Activated CD4-positive, alpha-beta memory T cell treated with anti-CD3 and anti-CD28 coated beads, Interleukin-2, amount 10 ng/mL, durations not matched to agents 7 days and 5 days (primary cell): ENCODE measurements at regions not wholly inside any gene's neighbourhood (a gene's known extent, or its start where the extent isn't known, plus 50 kb on each side); places are given as distances from the start of the nearest gene placed in this dataset.

Experiments used
- CTCF ChIA-PET: fragments of 350-600 bp; sonication (Branson Sonifier 250); formaldehyde crosslinking; loops from one replicate; lab custom pipeline; 2021; ENCODE audit warnings: antibody characterized with exemption, inconsistent platforms; lab: Charles Lee
- POLR2A ChIA-PET: fragments of 350-600 bp; sonication (Branson Sonifier 250); formaldehyde crosslinking; loops from one replicate; lab custom pipeline; 2021; ENCODE audit warnings: antibody characterized with exemption; lab: Charles Lee
- DNase-seq: peaks from one replicate; pipeline ENCODE4 v3.0.0-alpha.2; 2020
- H3K27ac Mint-ChIP-seq: one replicate; pipeline ENCODE4 v1.8.0; 2021; ENCODE audit warnings: mild to moderate bottlenecking, mixed read lengths
- H3K27me3 Mint-ChIP-seq: one replicate; pipeline ENCODE4 v1.8.0; 2021; ENCODE audit warnings: mixed read lengths
- H3K36me3 Mint-ChIP-seq: one replicate; pipeline ENCODE4 v1.8.0; 2021; ENCODE audit warnings: low read depth, mixed read lengths
- H3K4me1 Mint-ChIP-seq: one replicate; pipeline ENCODE4 v1.8.0; 2021; ENCODE audit warnings: mixed read lengths
- H3K4me3 Mint-ChIP-seq: one replicate; pipeline ENCODE4 v1.8.0; 2021; ENCODE audit warnings: mild to moderate bottlenecking, mixed read lengths
- H3K9me3 Mint-ChIP-seq: one replicate; pipeline ENCODE4 v1.8.0; 2021; ENCODE audit warnings: mixed read lengths

DNA sequence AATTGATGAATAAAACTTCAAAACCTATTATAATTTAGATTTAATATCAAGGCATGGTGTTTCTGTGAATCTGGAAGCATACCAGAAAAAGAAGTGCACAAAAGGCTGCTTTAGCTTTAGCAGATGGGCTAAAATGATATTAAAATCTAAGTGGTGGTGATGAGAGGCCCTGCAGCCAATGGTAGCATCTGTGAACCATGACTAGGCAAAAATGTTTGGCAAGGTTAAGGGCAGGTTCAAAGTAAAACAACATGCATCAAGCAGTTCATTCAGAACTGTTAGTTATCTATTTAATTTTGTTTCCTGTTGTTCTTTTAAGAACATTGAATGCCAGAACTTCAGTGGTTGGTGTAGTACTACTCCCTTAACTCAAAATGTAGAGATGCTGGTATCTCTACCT lies 1736.9 kb upstream of the CELF4 start:
- ChIA-PET POLR2A (no interaction called here), CTCF (no interaction called here)
- no peaks in the 10 kb centered on the region for H3K36me3 Mint-ChIP-seq
- no peak overlapping the region for H3K27ac Mint-ChIP-seq
- H3K4me3 Mint-ChIP-seq = no peak overlapping the region
- no peaks in the 10 kb centered on the region for H3K9me3 Mint-ChIP-seq
- H3K4me1 Mint-ChIP-seq = no peaks in the 10 kb centered on the region
- H3K27me3 Mint-ChIP-seq = no peaks in the 10 kb centered on the region
- DNase-seq = no peak

- ChIA-PET CTCF (no interaction called here), POLR2A (no interaction called here)
- no peaks in the 10 kb centered on the region for H3K27me3 Mint-ChIP-seq
- H3K4me1 Mint-ChIP-seq = no peaks in the 10 kb centered on the region
- no peaks in the 10 kb centered on the region for H3K36me3 Mint-ChIP-seq
- no peak for DNase-seq
- no peak overlapping the region for H3K4me3 Mint-ChIP-seq
- H3K27ac Mint-ChIP-seq = no peak overlapping the region
- H3K9me3 Mint-ChIP-seq = peaks cover 7% of the 10 kb centered on the region
Observed at GRCh38 chr18:39299152-39299551, 1733.6 kb upstream of the CELF4 start.

- H3K27me3 Mint-ChIP-seq = no peaks in the 10 kb centered on the region
- H3K4me3 Mint-ChIP-seq = no peak overlapping the region
- ChIA-PET POLR2A (no interaction called here), CTCF (no interaction called here)
- no peak for DNase-seq
- H3K36me3 Mint-ChIP-seq = no peaks in the 10 kb centered on the region
- no peaks in the 10 kb centered on the region for H3K4me1 Mint-ChIP-seq
- no peak overlapping the region for H3K27ac Mint-ChIP-seq
- H3K9me3 Mint-ChIP-seq = peaks cover 7% of the 10 kb centered on the region
Observed at GRCh38 chr18:39297225-39297624, 1731.6 kb upstream of the CELF4 start.

- no peak overlapping the region for H3K27ac Mint-ChIP-seq
- H3K9me3 Mint-ChIP-seq = peaks cover 7% of the 10 kb centered on the region
- H3K4me1 Mint-ChIP-seq = no peaks in the 10 kb centered on the region
- no peak for DNase-seq
- POLR2A ChIA-PET = no interaction called here
- CTCF ChIA-PET = no interaction called here
- no peak overlapping the region for H3K4me3 Mint-ChIP-seq
- no peaks in the 10 kb centered on the region for H3K36me3 Mint-ChIP-seq
- no peaks in the 10 kb centered on the region for H3K27me3 Mint-ChIP-seq
Observed at GRCh38 chr18:39296293-39296888, 1730.8 kb upstream of the CELF4 start.

- Mint-ChIP-seq H3K9me3 (peaks cover 9% of the 10 kb centered on the region), H3K4me3 (no peak overlapping the region), H3K27ac (no peak overlapping the region), H3K27me3 (no peaks in the 10 kb centered on the region), H3K36me3 (no peaks in the 10 kb centered on the region), H3K4me1 (no peaks in the 10 kb centered on the region)
- ChIA-PET CTCF (no interaction called here), POLR2A (no interaction called here)
- DNase-seq = no peak
Observed at GRCh38 chr18:39276764-39277163, 1711.2 kb upstream of the CELF4 start.

DNA sequence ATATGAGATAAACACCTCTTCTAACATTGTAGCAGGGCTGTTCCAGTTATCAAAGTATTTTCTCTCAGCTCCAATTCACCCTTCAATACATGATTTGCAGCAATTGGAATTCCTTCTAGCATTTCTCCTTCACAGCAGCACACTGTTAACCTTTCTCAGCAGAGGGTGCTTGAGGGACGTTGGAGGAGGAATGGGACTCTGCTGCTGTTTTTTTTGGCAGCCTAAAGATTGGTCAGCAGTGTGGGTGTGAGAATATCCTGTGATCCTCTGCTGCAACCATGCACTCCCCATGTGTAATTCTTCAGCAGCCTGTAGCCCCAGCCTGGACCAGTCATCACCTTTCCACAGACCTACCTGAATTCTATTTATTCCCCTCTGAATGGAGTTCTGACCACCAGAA lies 1708.9 kb upstream of the CELF4 start:
- peaks cover 9% of the 10 kb centered on the region for H3K9me3 Mint-ChIP-seq
- no peak for DNase-seq
- no peak overlapping the region for H3K27ac Mint-ChIP-seq
- no peaks in the 10 kb centered on the region for H3K4me1 Mint-ChIP-seq
- ChIA-PET CTCF (no interaction called here), POLR2A (no interaction called here)
- no peaks in the 10 kb centered on the region for H3K36me3 Mint-ChIP-seq
- H3K4me3 Mint-ChIP-seq = no peak overlapping the region
- no peaks in the 10 kb centered on the region for H3K27me3 Mint-ChIP-seq

- no peak overlapping the region for H3K4me3 Mint-ChIP-seq
- no peak overlapping the region for H3K27ac Mint-ChIP-seq
- H3K36me3 Mint-ChIP-seq = no peaks in the 10 kb centered on the region
- H3K4me1 Mint-ChIP-seq = no peaks in the 10 kb centered on the region
- no peaks in the 10 kb centered on the region for H3K27me3 Mint-ChIP-seq
- ChIA-PET POLR2A (no interaction called here), CTCF (no interaction called here)
- no peak for DNase-seq
- peaks cover 3% of the 10 kb centered on the region for H3K9me3 Mint-ChIP-seq
Observed at GRCh38 chr18:39272230-39272629, 1706.6 kb upstream of the CELF4 start.

- DNase-seq = no peak
- peaks cover 3% of the 10 kb centered on the region for H3K9me3 Mint-ChIP-seq
- no peaks in the 10 kb centered on the region for H3K27me3 Mint-ChIP-seq
- ChIA-PET CTCF (no interaction called here), POLR2A (no interaction called here)
- no peak overlapping the region for H3K4me3 Mint-ChIP-seq
- H3K27ac Mint-ChIP-seq = no peak overlapping the region
- H3K36me3 Mint-ChIP-seq = no peaks in the 10 kb centered on the region
- no peaks in the 10 kb centered on the region for H3K4me1 Mint-ChIP-seq
Observed at GRCh38 chr18:39271654-39272053, 1706.1 kb upstream of the CELF4 start.

GRCh38 chr18:39260565-39260964 lies 1695.0 kb upstream of the CELF4 start:
- no peak overlapping the region for H3K27ac Mint-ChIP-seq
- H3K4me1 Mint-ChIP-seq = no peaks in the 10 kb centered on the region
- H3K36me3 Mint-ChIP-seq = no peaks in the 10 kb centered on the region
- ChIA-PET POLR2A (no interaction called here), CTCF (no interaction called here)
- H3K4me3 Mint-ChIP-seq = no peak overlapping the region
- no peaks in the 10 kb centered on the region for H3K27me3 Mint-ChIP-seq
- no peak for DNase-seq
- peaks cover 11% of the 10 kb centered on the region for H3K9me3 Mint-ChIP-seq

DNA sequence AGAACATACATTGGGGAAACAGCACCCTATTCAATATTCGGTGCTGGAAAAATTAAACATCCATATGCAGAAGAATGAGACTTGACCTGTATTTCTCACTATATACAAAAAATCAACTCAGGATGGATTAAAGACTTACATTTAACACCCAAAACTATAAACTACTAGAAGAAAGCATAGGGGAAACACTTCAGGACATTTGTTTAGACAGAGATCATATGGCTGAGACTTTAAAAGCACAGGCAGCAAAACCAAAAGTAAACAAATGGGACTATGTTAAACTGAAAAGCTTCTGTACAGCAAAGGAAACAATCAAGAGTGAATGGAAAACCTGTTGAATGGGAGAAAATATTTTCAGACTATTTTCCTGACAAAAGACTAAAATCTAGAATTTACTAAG lies 1694.1 kb upstream of the CELF4 start:
- Mint-ChIP-seq H3K27ac (no peak overlapping the region), H3K27me3 (no peaks in the 10 kb centered on the region), H3K4me3 (no peak overlapping the region), H3K9me3 (peaks cover 11% of the 10 kb centered on the region), H3K4me1 (no peaks in the 10 kb centered on the region), H3K36me3 (no peaks in the 10 kb centered on the region)
- ChIA-PET POLR2A (no interaction called here), CTCF (no interaction called here)
- DNase-seq = no peak

DNA sequence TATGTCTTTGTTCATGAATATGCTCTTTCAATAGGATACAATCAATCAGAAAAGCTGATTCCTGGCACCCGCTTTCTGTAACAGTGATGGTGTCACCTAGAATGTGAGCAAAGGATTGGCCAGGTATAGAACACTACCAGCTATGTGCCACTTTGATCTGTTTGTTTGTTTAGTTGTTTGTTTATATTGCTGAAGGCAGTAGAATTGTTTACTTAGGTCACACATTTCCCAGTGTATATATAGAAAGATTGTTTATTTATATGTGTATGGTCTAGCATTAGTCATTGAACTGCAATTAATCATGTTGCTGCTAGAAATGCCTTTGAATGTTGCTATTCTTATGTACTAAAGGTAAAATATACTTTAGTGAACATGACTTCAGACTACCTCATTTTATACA lies 1678.6 kb upstream of the CELF4 start:
- no peak overlapping the region for H3K27ac Mint-ChIP-seq
- DNase-seq = no peak
- H3K9me3 Mint-ChIP-seq = peaks cover 3% of the 10 kb centered on the region
- H3K4me1 Mint-ChIP-seq = no peaks in the 10 kb centered on the region
- CTCF ChIA-PET = no interaction called here
- H3K4me3 Mint-ChIP-seq = no peak overlapping the region
- POLR2A ChIA-PET = no interaction called here
- H3K27me3 Mint-ChIP-seq = no peaks in the 10 kb centered on the region
- no peaks in the 10 kb centered on the region for H3K36me3 Mint-ChIP-seq

DNA sequence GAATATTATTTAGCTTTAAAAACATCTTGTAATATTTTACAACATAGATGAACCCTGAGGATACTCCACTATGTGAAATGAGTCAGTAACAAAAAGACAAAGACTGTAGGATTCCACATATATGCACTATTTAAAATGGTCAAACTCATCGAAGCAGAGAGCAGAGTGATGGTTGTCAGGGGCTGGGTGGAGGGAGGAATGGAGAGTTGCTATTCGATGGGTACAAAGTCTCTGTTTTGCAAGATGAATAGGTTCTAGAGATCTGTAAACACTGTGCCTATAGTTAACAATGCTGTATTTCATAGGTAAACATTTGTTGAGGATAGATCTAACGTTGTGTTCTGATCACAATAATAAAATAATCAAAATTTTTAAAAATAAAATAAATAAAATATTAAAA lies 1675.9 kb upstream of the CELF4 start:
- Mint-ChIP-seq H3K9me3 (peaks cover 7% of the 10 kb centered on the region), H3K36me3 (no peaks in the 10 kb centered on the region), H3K4me3 (no peak overlapping the region), H3K27me3 (no peaks in the 10 kb centered on the region), H3K4me1 (no peaks in the 10 kb centered on the region), H3K27ac (no peak overlapping the region)
- DNase-seq = no peak
- CTCF ChIA-PET = no interaction called here
- POLR2A ChIA-PET = no interaction called here

- no peaks in the 10 kb centered on the region for H3K36me3 Mint-ChIP-seq
- POLR2A ChIA-PET = no interaction called here
- no peak overlapping the region for H3K27ac Mint-ChIP-seq
- H3K27me3 Mint-ChIP-seq = no peaks in the 10 kb centered on the region
- no peak for DNase-seq
- CTCF ChIA-PET = no interaction called here
- H3K4me3 Mint-ChIP-seq = no peak overlapping the region
- H3K4me1 Mint-ChIP-seq = no peaks in the 10 kb centered on the region
- H3K9me3 Mint-ChIP-seq = peaks cover 7% of the 10 kb centered on the region
Observed at GRCh38 chr18:39238981-39239660, 1673.5 kb upstream of the CELF4 start.

- Mint-ChIP-seq H3K27me3 (no peaks in the 10 kb centered on the region), H3K4me1 (no peaks in the 10 kb centered on the region), H3K9me3 (peaks cover 10% of the 10 kb centered on the region), H3K36me3 (no peaks in the 10 kb centered on the region), H3K4me3 (no peak overlapping the region), H3K27ac (no peak overlapping the region)
- POLR2A ChIA-PET = no interaction called here
- CTCF ChIA-PET = no interaction called here
- no peak for DNase-seq
Observed at GRCh38 chr18:39235118-39235719, 1669.6 kb upstream of the CELF4 start.
